Neural cell (in vitro differentiated cells): ENCODE measurements at regions not wholly inside any gene's neighbourhood (a gene's known extent, or its start where the extent isn't known, plus 50 kb on each side); places are given as distances from the start of the nearest gene placed in this dataset.
A peak's percentile ranks its signal among the peaks of the same experiment; 100 is the strongest.

Experiments
- H2AFZ ChIP-seq: fragments of 200-600, 300-800 bp; sonication (generic), shearing (Covaris generic); 2 replicates; pipeline ENCODE4 v1.6.0; 2014; ENCODE audit warnings: low read depth, mild to moderate bottlenecking, antibody characterized with exemption, low read length, moderate library complexity
- H3F3A ChIP-seq: fragments of 200-600 bp; shearing (Covaris generic); 2 replicates; pipeline ENCODE4 v1.6.1; 2016; ENCODE audit warnings: mild to moderate bottlenecking, moderate library complexity, mixed read lengths, antibody characterized with exemption, low read length; ENCODE audit not compliant: insufficient read depth, poor library complexity, severe bottlenecking
- H3K27ac ChIP-seq: fragments of 200-600, 300-800 bp; sonication (generic), shearing (Covaris generic); 2 replicates; pipeline ENCODE4 v1.5.1; 2014; ENCODE audit warnings: mild to moderate bottlenecking, low read length, moderate library complexity
- H3K27me3 ChIP-seq: fragments of 300-800, 200-600 bp; sonication (generic), shearing (Covaris generic); 2 replicates; pipeline ENCODE4 v1.6.0; 2014; ENCODE audit warnings: mild to moderate bottlenecking, low read depth, low read length, moderate library complexity; ENCODE audit not compliant: insufficient read depth
- H3K36me3 ChIP-seq: fragments of 300-800, 200-600 bp; sonication (generic), shearing (Covaris generic); 2 replicates; pipeline ENCODE4 v1.5.1; 2014; ENCODE audit warnings: mild to moderate bottlenecking, antibody characterized with exemption, low read length, moderate library complexity; ENCODE audit not compliant: insufficient read depth
- H3K4me2 ChIP-seq: fragments of 300-800, 200-600 bp; sonication (generic), shearing (Covaris generic); 2 replicates; pipeline ENCODE4 v1.6.0; 2014; ENCODE audit warnings: mild to moderate bottlenecking, low read length
- H3K4me3 ChIP-seq: fragments of 300-800, 200-600 bp; sonication (generic), shearing (Covaris generic); 2 replicates; pipeline ENCODE4 v1.5.1; 2014; ENCODE audit warnings: mild to moderate bottlenecking, low read length, moderate library complexity
- H3K79me2 ChIP-seq: fragments of 200-600 bp; shearing (Covaris generic); replicated peaks from 2 replicates; pipeline ENCODE4 v1.6.0; 2014; ENCODE audit warnings: mild to moderate bottlenecking, low read length, moderate library complexity; ENCODE audit not compliant: insufficient read depth
- H3K9ac ChIP-seq: fragments of 300-800, 200-600 bp; sonication (generic), shearing (Covaris generic); 2 replicates; pipeline ENCODE4 v1.6.1; 2016; ENCODE audit warnings: mild to moderate bottlenecking, low read length, mixed read lengths
- H3K9me2 ChIP-seq: fragments of 200-600 bp; shearing (Covaris generic); 2 replicates; pipeline ENCODE4 v1.6.1; 2016; ENCODE audit warnings: mild to moderate bottlenecking, low read length, mixed read lengths; ENCODE audit not compliant: insufficient read depth
- H3K9me3 ChIP-seq: fragments of 200-600, 300-800 bp; sonication (generic), shearing (Covaris generic); 2 replicates; pipeline ENCODE4 v1.6.1; 2016; ENCODE audit warnings: mild to moderate bottlenecking, mixed run types, low read length, moderate library complexity, mixed read lengths
- H4K20me1 ChIP-seq: fragments of 200-600 bp; shearing (Covaris generic); 2 replicates; pipeline ENCODE4 v1.6.1; 2016; ENCODE audit warnings: mild to moderate bottlenecking, mixed run types; ENCODE audit not compliant: insufficient read depth
- EP300 ChIP-seq: fragments of 450-650 bp; conservative IDR thresholded peaks from 2 replicates; pipeline ENCODE4 v1.6.1; 2014; ENCODE audit warnings: antibody characterized with exemption, mild to moderate bottlenecking, moderate library complexity; ENCODE audit not compliant: poor library complexity, severe bottlenecking
- EZH2 ChIP-seq: fragments of 200-600, 300-800 bp; shearing (Covaris generic), sonication (generic); IDR thresholded peaks from 2 replicates; pipeline ENCODE4 v1.6.1; 2014; ENCODE audit warnings: antibody characterized with exemption, low read length, borderline replicate concordance, mild to moderate bottlenecking; ENCODE audit not compliant: insufficient read depth, poor library complexity, severe bottlenecking
- MXI1 ChIP-seq: fragments of 450-650 bp; conservative IDR thresholded peaks from 2 replicates; pipeline ENCODE4 v1.6.1; 2014; ENCODE audit warnings: antibody characterized with exemption, mild to moderate bottlenecking; ENCODE audit not compliant: poor library complexity, severe bottlenecking
- POLR2AphosphoS5 ChIP-seq: IDR thresholded peaks from 2 replicates; pipeline ENCODE4 v1.6.1; 2012
- RAD21 ChIP-seq: fragments of 450-650 bp; conservative IDR thresholded peaks from 2 replicates; pipeline ENCODE4 v1.6.1; 2014; ENCODE audit warnings: antibody characterized with exemption, mild to moderate bottlenecking, moderate library complexity
- SMC3 ChIP-seq: fragments of 450-650 bp; conservative IDR thresholded peaks from 2 replicates; pipeline ENCODE4 v1.6.1; 2014; ENCODE audit warnings: antibody characterized with exemption, mild to moderate bottlenecking, moderate library complexity; ENCODE audit not compliant: poor library complexity
- TF ChIP-seq, protein P1 (sequence below): IDR thresholded peaks from 2 replicates; pipeline ENCODE4 v1.6.1; 2012; ENCODE audit warnings: borderline replicate concordance
- TF ChIP-seq, protein P2 (sequence below): fragments of 450-650 bp; IDR thresholded peaks from 2 replicates; pipeline ENCODE4 v1.5.1; 2014; ENCODE audit warnings: antibody characterized with exemption, mild to moderate bottlenecking, moderate library complexity; ENCODE audit not compliant: poor library complexity, severe bottlenecking

DNA sequence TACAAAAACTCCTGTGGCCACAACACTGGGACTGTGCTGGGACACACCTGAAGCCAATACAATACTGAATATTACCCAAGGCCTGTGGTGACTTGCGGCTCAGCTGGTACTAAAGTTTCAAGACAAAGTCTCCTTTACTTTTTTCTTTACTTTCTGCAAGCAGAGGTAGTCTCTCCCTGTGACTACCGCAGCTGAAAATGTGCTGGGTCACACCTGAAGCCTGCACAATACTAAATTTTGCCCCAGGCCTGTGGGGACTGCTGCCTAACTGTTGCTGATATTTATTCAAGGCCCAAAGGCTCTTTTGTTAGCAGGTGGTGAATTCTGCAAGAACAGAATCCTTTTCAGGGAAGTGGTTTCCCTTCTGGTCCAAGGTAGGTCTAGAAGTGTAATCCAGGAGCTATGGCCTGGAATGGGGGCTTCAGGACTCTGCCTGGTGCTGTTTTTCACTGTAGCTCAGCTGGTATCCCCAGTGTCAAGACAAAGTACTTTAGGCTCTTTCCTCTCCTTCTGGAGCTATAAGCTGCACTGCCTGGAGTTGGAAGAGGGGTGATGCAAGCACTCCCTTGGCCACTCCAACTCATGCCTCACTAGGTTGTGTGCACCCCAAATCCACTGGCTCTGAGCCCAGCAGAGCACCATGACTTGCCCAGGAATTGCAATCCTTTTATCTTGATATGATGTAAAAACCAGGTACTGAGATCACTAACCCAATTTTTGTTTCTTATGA is 489.4 kb downstream of the TECRL start:
- no peaks in the 10 kb centered on the region for H3K9me2 ChIP-seq
- TF ChIP-seq, protein P1, sequence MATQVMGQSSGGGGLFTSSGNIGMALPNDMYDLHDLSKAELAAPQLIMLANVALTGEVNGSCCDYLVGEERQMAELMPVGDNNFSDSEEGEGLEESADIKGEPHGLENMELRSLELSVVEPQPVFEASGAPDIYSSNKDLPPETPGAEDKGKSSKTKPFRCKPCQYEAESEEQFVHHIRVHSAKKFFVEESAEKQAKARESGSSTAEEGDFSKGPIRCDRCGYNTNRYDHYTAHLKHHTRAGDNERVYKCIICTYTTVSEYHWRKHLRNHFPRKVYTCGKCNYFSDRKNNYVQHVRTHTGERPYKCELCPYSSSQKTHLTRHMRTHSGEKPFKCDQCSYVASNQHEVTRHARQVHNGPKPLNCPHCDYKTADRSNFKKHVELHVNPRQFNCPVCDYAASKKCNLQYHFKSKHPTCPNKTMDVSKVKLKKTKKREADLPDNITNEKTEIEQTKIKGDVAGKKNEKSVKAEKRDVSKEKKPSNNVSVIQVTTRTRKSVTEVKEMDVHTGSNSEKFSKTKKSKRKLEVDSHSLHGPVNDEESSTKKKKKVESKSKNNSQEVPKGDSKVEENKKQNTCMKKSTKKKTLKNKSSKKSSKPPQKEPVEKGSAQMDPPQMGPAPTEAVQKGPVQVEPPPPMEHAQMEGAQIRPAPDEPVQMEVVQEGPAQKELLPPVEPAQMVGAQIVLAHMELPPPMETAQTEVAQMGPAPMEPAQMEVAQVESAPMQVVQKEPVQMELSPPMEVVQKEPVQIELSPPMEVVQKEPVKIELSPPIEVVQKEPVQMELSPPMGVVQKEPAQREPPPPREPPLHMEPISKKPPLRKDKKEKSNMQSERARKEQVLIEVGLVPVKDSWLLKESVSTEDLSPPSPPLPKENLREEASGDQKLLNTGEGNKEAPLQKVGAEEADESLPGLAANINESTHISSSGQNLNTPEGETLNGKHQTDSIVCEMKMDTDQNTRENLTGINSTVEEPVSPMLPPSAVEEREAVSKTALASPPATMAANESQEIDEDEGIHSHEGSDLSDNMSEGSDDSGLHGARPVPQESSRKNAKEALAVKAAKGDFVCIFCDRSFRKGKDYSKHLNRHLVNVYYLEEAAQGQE = no peak
- TF ChIP-seq, protein P2, sequence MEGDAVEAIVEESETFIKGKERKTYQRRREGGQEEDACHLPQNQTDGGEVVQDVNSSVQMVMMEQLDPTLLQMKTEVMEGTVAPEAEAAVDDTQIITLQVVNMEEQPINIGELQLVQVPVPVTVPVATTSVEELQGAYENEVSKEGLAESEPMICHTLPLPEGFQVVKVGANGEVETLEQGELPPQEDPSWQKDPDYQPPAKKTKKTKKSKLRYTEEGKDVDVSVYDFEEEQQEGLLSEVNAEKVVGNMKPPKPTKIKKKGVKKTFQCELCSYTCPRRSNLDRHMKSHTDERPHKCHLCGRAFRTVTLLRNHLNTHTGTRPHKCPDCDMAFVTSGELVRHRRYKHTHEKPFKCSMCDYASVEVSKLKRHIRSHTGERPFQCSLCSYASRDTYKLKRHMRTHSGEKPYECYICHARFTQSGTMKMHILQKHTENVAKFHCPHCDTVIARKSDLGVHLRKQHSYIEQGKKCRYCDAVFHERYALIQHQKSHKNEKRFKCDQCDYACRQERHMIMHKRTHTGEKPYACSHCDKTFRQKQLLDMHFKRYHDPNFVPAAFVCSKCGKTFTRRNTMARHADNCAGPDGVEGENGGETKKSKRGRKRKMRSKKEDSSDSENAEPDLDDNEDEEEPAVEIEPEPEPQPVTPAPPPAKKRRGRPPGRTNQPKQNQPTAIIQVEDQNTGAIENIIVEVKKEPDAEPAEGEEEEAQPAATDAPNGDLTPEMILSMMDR = no peak
- TF ChIP-seq EP300 = no peak
- no peak for TF ChIP-seq MXI1
- no peak for TF ChIP-seq SMC3
- TF ChIP-seq RAD21 = no peak
- no peak for TF ChIP-seq POLR2AphosphoS5

DNA sequence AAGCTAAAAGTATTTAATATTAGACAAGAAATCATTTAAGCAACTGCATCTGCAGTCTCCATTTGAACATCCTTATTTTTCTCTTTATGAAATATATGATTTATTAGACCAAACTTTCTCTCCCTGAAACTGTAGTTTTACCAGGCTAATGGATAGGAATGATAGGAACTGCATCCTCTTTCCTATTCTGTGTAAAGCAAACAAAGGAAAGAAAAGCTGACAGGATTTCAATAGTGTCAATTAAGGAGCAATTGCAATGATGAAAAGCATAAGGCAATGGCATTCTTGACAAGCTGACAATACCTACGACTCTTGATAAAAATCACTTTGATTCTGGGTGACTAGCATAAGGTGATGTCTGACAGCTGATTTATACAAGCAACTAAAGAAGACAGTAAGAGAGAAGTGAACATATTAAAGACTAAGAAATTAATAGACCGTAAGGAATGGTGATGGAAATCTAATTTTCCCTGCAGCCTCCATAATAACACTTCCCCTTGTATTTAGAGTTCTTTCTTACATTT is 502.5 kb downstream of the TECRL start:
- Histone ChIP-seq H3K9me3 (no peaks in the 10 kb centered on the region), H3K4me3 (no peak overlapping the region), H3K27ac (peak overlapping the region; percentile 61), H3K79me2 (no peaks in the 10 kb centered on the region), H3F3A (peaks cover 11% of the 10 kb centered on the region), H4K20me1 (no peaks in the 10 kb centered on the region), H3K4me2 (peak overlapping the region; percentile 32), H3K27me3 (no peaks in the 10 kb centered on the region), H2AFZ (no peak overlapping the region), H3K9ac (no peak overlapping the region), H3K36me3 (no peaks in the 10 kb centered on the region), H3K9me2 (no peaks in the 10 kb centered on the region)
- TF ChIP-seq EZH2 (no peak), POLR2AphosphoS5 (peak; percentile 98), EP300 (peak; percentile 100)
- TF ChIP-seq, protein P1 = peak; percentile 100

More for the DNA sequence above, 489.4 kb downstream of the TECRL start:
- Histone ChIP-seq H2AFZ (no peak overlapping the region), H3F3A (no peaks in the 10 kb centered on the region), H3K4me2 (no peak overlapping the region), H3K36me3 (no peaks in the 10 kb centered on the region), H4K20me1 (no peaks in the 10 kb centered on the region), H3K9ac (no peak overlapping the region), H3K79me2 (no peaks in the 10 kb centered on the region), H3K27ac (no peak overlapping the region), H3K9me3 (no peaks in the 10 kb centered on the region), H3K27me3 (no peaks in the 10 kb centered on the region), H3K4me3 (no peak overlapping the region)
